NCI-H1105 (cell line): ENCODE measurements at regions not wholly inside any gene's neighbourhood (a gene's known extent, or its start where the extent isn't known, plus 50 kb on each side); places are given as distances from the start of the nearest gene placed in this dataset.
A peak's percentile ranks its signal among the peaks of the same experiment; 100 is the strongest.
"Not testable (repeated sequence)": the region's sequence is repeated elsewhere in the genome, so short reads cannot be mapped to it uniquely, and the experiment has no call there.

Experiments
- DNase-seq: peaks from one replicate; lab custom pipeline; 2025; lab: John Stamatoyannopoulos, UW

GRCh38 chr6:72457738-72458137 is 164.1 kb upstream of the KCNQ5 start:
- no peak for DNase-seq

GRCh38 chr6:72458521-72458920 is 163.3 kb upstream of the KCNQ5 start:
- DNase-seq: no peak

GRCh38 chr6:72461144-72461543 is 160.7 kb upstream of the KCNQ5 start:
- DNase-seq: no peak

- no peak for DNase-seq
Measured at GRCh38 chr6:72464246-72464645, 157.6 kb upstream of the KCNQ5 start.

GRCh38 chr6:72464791-72465691 is 156.8 kb upstream of the KCNQ5 start:
- no peak for DNase-seq

- DNase-seq: no peak
Measured at GRCh38 chr6:72466471-72466870, 155.4 kb upstream of the KCNQ5 start.

- DNase-seq: peak; percentile 82
Measured at GRCh38 chr6:72466971-72467566, 154.8 kb upstream of the KCNQ5 start.

- DNase-seq: not testable (repeated sequence)
Measured at GRCh38 chr6:72469406-72469983, 152.4 kb upstream of the KCNQ5 start.

GRCh38 chr6:72476051-72476450 is 145.8 kb upstream of the KCNQ5 start:
- no peak for DNase-seq

- DNase-seq: no peak
Measured at GRCh38 chr6:72476646-72477045, 145.2 kb upstream of the KCNQ5 start.

GRCh38 chr6:72495441-72495840 is 126.4 kb upstream of the KCNQ5 start:
- no peak for DNase-seq

GRCh38 chr6:72497186-72497585 is 124.7 kb upstream of the KCNQ5 start:
- no peak for DNase-seq

- DNase-seq: no peak
Measured at GRCh38 chr6:72500669-72501068, 121.2 kb upstream of the KCNQ5 start.

GRCh38 chr6:72504406-72504805 is 117.5 kb upstream of the KCNQ5 start:
- no peak for DNase-seq

- DNase-seq: no peak
Measured at GRCh38 chr6:72505446-72505845, 116.4 kb upstream of the KCNQ5 start.

GRCh38 chr6:72519871-72520270 is 102.0 kb upstream of the KCNQ5 start:
- DNase-seq: no peak

GRCh38 chr6:72521684-72522083 is 100.2 kb upstream of the KCNQ5 start:
- no peak for DNase-seq

GRCh38 chr6:72522735-72523141 is 99.1 kb upstream of the KCNQ5 start:
- DNase-seq: peak; percentile 73

GRCh38 chr6:72524011-72524645 is 97.7 kb upstream of the KCNQ5 start:
- peak; percentile 18 for DNase-seq

- no peak for DNase-seq
Measured at GRCh38 chr6:72525821-72526510, 95.9 kb upstream of the KCNQ5 start.

GRCh38 chr6:72530152-72530551 is 91.7 kb upstream of the KCNQ5 start:
- no peak for DNase-seq

- DNase-seq: no peak
Measured at GRCh38 chr6:72530750-72531149, 91.1 kb upstream of the KCNQ5 start.
